HepG2 (cell line): ENCODE measurements at regions not wholly inside any gene's neighbourhood (a gene's known extent, or its start where the extent isn't known, plus 50 kb on each side); places are given as distances from the start of the nearest gene placed in this dataset.
A peak's percentile ranks its signal among the peaks of the same experiment; 100 is the strongest.

Source experiments
- ATAC-seq: fragments of 200-7000 bp; cut with Tn5 transposase; 3 replicates; pipeline ENCODE4 v1.9.1; 2020; ENCODE audit warnings: mild to moderate bottlenecking, moderate library complexity
- BruUV-seq: library from RNA; stranded (reverse); fragments of 400-500 nt; replicated peaks from 2 replicates; lab custom pipeline; 2021; lab: Mats Ljungman, UMichigan
- CTCF ChIA-PET: fragments of 300-600 bp; formaldehyde crosslinking; extraction: SDS; loops from one replicate; lab custom pipeline; 2021; ENCODE audit warnings: low total read pairs, inconsistent platforms, low intra/inter-chr PET ratio; lab: Yijun Ruan, JAX
- POLR2A ChIA-PET: fragments of 350-600 bp; sonication (Branson Sonifier 250); formaldehyde crosslinking; loops from one replicate; lab custom pipeline; 2020; ENCODE audit warnings: antibody characterized with exemption, inconsistent platforms; lab: Yijun Ruan, JAX
- DNase-seq: peaks from one replicate; pipeline ENCODE4 v3.0.0-alpha.2; 2015; ENCODE audit warnings: low spot score
- FAIRE-seq: peaks from 3 replicates; lab custom pipeline; 2011; peaks lifted over from hg19 to GRCh38; lab: Jason Lieb, UNC
- H2AFZ ChIP-seq: one replicate; pipeline ENCODE4 v1.6.1; 2011; ENCODE audit warnings: low read length, inconsistent platforms
- H3K27ac ChIP-seq: fragments of 300-600 bp; 3 replicates; pipeline ENCODE4 v1.8.0; 2011; ENCODE audit warnings: mixed run types, mild to moderate bottlenecking, mixed read lengths, low read length, inconsistent platforms; ENCODE audit not compliant: insufficient read depth; ENCODE audit errors: extremely low read length
- H3K27me3 ChIP-seq, 2 experiments: fragments of 200-600 bp in 1 of 2; 2 replicates in 1 of 2; 3 replicates in 1 of 2; pipeline versions ENCODE4 v1.6.0 to v1.8.0; 2011; ENCODE audit warnings: low read length in 2 of 2, mild to moderate bottlenecking in 2 of 2, moderate library complexity in 2 of 2, inconsistent platforms in 1 of 2; ENCODE audit not compliant: insufficient read depth in 2 of 2, control insufficient read depth in 1 of 2
- H3K36me3 ChIP-seq, 2 experiments: fragments of 200-600 bp in 1 of 2; replicated peaks in 1 of 2; 2 replicates in 1 of 2; 3 replicates in 1 of 2; pipeline versions ENCODE4 v1.5.1 to v1.8.0; 2011; ENCODE audit warnings: low read length in 2 of 2, inconsistent platforms in 1 of 2; ENCODE audit not compliant: insufficient read depth in 2 of 2, control insufficient read depth in 1 of 2
- H3K4me1 ChIP-seq: 2 replicates; pipeline ENCODE4 v1.5.1; 2012; ENCODE audit warnings: low read length, inconsistent platforms; ENCODE audit not compliant: insufficient read depth
- H3K4me2 ChIP-seq: 2 replicates; pipeline ENCODE4 v1.6.0; 2011; ENCODE audit warnings: low read depth, low read length, inconsistent platforms
- H3K4me3 ChIP-seq, 3 experiments: fragments of 200-600 bp in 1 of 3; sonication (generic), shearing (Covaris generic) in 1 of 3; replicated peaks in 1 of 3; 2 replicates each; pipeline ENCODE4 v1.5.1; 2011 to 2016; ENCODE audit warnings: low read length in 3 of 3, inconsistent platforms in 2 of 3, low read depth in 2 of 3, mild to moderate bottlenecking in 2 of 3, control low read depth in 1 of 3, mixed read lengths in 1 of 3; ENCODE audit not compliant: insufficient read depth in 1 of 3
- H3K79me2 ChIP-seq: one replicate; pipeline ENCODE4 v1.6.1; 2011; ENCODE audit warnings: low read length, inconsistent platforms; ENCODE audit not compliant: insufficient read depth
- H3K9ac ChIP-seq: 2 replicates; pipeline ENCODE4 v1.6.0; 2011; ENCODE audit warnings: mild to moderate bottlenecking, low read depth, low read length, inconsistent platforms; ENCODE audit not compliant: insufficient read depth
- H3K9me3 ChIP-seq: 2 replicates; pipeline ENCODE4 v1.5.1; 2012; ENCODE audit warnings: mild to moderate bottlenecking, low read length
- H4K20me1 ChIP-seq: 2 replicates; pipeline ENCODE4 v1.6.0; 2011; ENCODE audit warnings: inconsistent platforms, mild to moderate bottlenecking, low read length, moderate library complexity; ENCODE audit not compliant: insufficient read depth
- CSRNP1 ChIP-seq: sonication (generic); formaldehyde crosslinking; IDR thresholded peaks from 2 replicates; pipeline ENCODE4 v1.8.1; 2023; ENCODE audit warnings: mild to moderate bottlenecking, missing genetic modification reagents
- HHEX ChIP-seq: IDR thresholded peaks from 2 replicates; pipeline ENCODE4 v1.6.1; 2016; ENCODE audit warnings: control low read depth
- LBX2 ChIP-seq: sonication (generic); formaldehyde crosslinking; IDR thresholded peaks from 2 replicates; pipeline ENCODE4 v1.5.0; 2020; ENCODE audit warnings: missing genetic modification reagents, mild to moderate bottlenecking, borderline replicate concordance
- MAFF ChIP-seq: IDR thresholded peaks from 2 replicates; pipeline ENCODE4 v1.6.1; 2011; ENCODE audit warnings: low read depth, low read length, improper control_type of control experiment
- MAFK ChIP-seq, 2 experiments: IDR thresholded peaks in 1 of 2; conservative IDR thresholded peaks in 1 of 2; 2 replicates each; pipeline ENCODE4 v1.6.1; 2011; ENCODE audit warnings: improper control_type of control experiment in 2 of 2, low read length in 2 of 2
- NFE2 ChIP-seq: sonication (generic); formaldehyde crosslinking; IDR thresholded peaks from 2 replicates; pipeline ENCODE4 v1.4.0; 2020; ENCODE audit warnings: missing genetic modification reagents
- NFE2L2 ChIP-seq: fragments of 150-350 bp; IDR thresholded peaks from 2 replicates; pipeline ENCODE4 v1.6.1; 2014; ENCODE audit warnings: low read length
- PRPF4 ChIP-seq: fragments of 200-400 bp; formaldehyde crosslinking; IDR thresholded peaks from 2 replicates; pipeline ENCODE4 v1.6.1; 2016; ENCODE audit warnings: low read length, low read depth; ENCODE audit not compliant: poor library complexity, severe bottlenecking
- TP53 ChIP-seq: sonication (generic); formaldehyde crosslinking; conservative IDR thresholded peaks from 2 replicates; pipeline ENCODE4 v1.4.0; 2020; ENCODE audit warnings: missing genetic modification reagents
- TRAFD1 ChIP-seq: sonication (generic); formaldehyde crosslinking; IDR thresholded peaks from 2 replicates; pipeline ENCODE4 v1.5.1; 2020; ENCODE audit warnings: missing genetic modification reagents, mild to moderate bottlenecking, borderline replicate concordance
- ZNF136 ChIP-seq: sonication (generic); formaldehyde crosslinking; IDR thresholded peaks from 2 replicates; pipeline ENCODE4 v1.8.1; 2022; ENCODE audit warnings: low read depth, mild to moderate bottlenecking, moderate library complexity, missing genetic modification reagents
- ZNF704 ChIP-seq: sonication (generic); formaldehyde crosslinking; IDR thresholded peaks from 2 replicates; pipeline ENCODE4 v1.8.1; 2023; ENCODE audit warnings: mild to moderate bottlenecking, inconsistent platforms, moderate library complexity, missing genetic modification reagents, borderline replicate concordance
- ZNF773 ChIP-seq: sonication (generic); formaldehyde crosslinking; IDR thresholded peaks from 2 replicates; pipeline ENCODE4 v1.4.0; 2020; ENCODE audit warnings: missing genetic modification reagents, borderline replicate concordance
- ZNF839 ChIP-seq: sonication (generic); formaldehyde crosslinking; IDR thresholded peaks from 2 replicates; pipeline ENCODE4 v1.4.0; 2020; ENCODE audit warnings: missing genetic modification reagents, mild to moderate bottlenecking, borderline replicate concordance
- ZSCAN22 ChIP-seq: sonication (generic); formaldehyde crosslinking; IDR thresholded peaks from 2 replicates; pipeline ENCODE4 v1.4.0; 2020; ENCODE audit warnings: mild to moderate bottlenecking, missing genetic modification reagents
- WGBS: methylation state at CpG from one replicate; pipeline ENCODE4 v1.1.6; 2017; ENCODE audit warnings: low lambda C conversion rate; 5-methylcytosine and 5-hydroxymethylcytosine counted together
- in situ Hi-C: cut with HindIII; loops from 2 replicates; pipeline ENCODE4 v1.10.0; 2017; ENCODE audit warnings: low pct_unique_long_range_greater_than_20kb; ENCODE audit not compliant: extremely low pct_ligation_motif_present
- intact Hi-C: fragments of 100-400 bp; cut with micrococcal nuclease; formaldehyde crosslinking; loops from one replicate; pipeline ENCODE4 v1.10.0; 2022; ENCODE audit not compliant: unreplicated experiment

GRCh38 chr20:12414446-12415274 lies 497.0 kb downstream of the BTBD3 start:
- BruUV-seq: no TSS peak
- ATAC-seq (no peak), FAIRE-seq (no peak), DNase-seq (no peak)
- H3K4me1 ChIP-seq: no peaks in the 10 kb centered on the region
- no peak overlapping the region for H3K4me2 ChIP-seq
- no peaks in the 10 kb centered on the region for H3K27me3 ChIP-seq
- in situ Hi-C loops: no loop called here
- no peak overlapping the region for H3K4me3 ChIP-seq
- no peak overlapping the region for H3K27ac ChIP-seq
- ChIA-PET CTCF (no interaction called here), POLR2A (no interaction called here)
- no peak overlapping the region for H2AFZ ChIP-seq
- no peaks in the 10 kb centered on the region for H3K36me3 ChIP-seq
- no peaks in the 10 kb centered on the region for H3K79me2 ChIP-seq
- H4K20me1 ChIP-seq: no peaks in the 10 kb centered on the region
- H3K9me3 ChIP-seq: peaks cover 18% of the 10 kb centered on the region; the same call in 1 of the 2 replicates
- H3K9ac ChIP-seq: no peak overlapping the region
- WGBS: 15% methylated on average over 10 of the region's 10 CpGs
- TF ChIP-seq CSRNP1 (CRISPR knock-in tag) (no peak), ZSCAN22 (CRISPR knock-in tag) (no peak), TP53 (CRISPR knock-in tag) (no peak), PRPF4 (no peak), ZNF136 (no peak), ZNF704 (no peak), NFE2L2 (peak; percentile 66; the same call in 1 of the 2 replicates), MAFF (peak; percentile 75), HHEX (CRISPR knock-in tag) (no peak), ZNF773 (CRISPR knock-in tag) (no peak), TRAFD1 (CRISPR knock-in tag) (no peak), NFE2 (CRISPR knock-in tag) (0 out of 2 replicates have a peak, but pooled peaks have one; percentile 42), LBX2 (no peak), ZNF839 (no peak), MAFK (conservative IDR thresholded peaks at IDR 0.05 in 1 of 2, IDR thresholded peaks at IDR 0.05 in 1 of 2; ENCODE audit: low read length in 2 of 2) (peak; percentile 81 to 89)
- intact Hi-C loops: no loop called here
